ENCODE measurements at regions not wholly inside any gene's neighbourhood (a gene's known extent, or its start where the extent isn't known, plus 50 kb on each side); places are given as distances from the start of the nearest gene placed in this dataset.

DNA sequence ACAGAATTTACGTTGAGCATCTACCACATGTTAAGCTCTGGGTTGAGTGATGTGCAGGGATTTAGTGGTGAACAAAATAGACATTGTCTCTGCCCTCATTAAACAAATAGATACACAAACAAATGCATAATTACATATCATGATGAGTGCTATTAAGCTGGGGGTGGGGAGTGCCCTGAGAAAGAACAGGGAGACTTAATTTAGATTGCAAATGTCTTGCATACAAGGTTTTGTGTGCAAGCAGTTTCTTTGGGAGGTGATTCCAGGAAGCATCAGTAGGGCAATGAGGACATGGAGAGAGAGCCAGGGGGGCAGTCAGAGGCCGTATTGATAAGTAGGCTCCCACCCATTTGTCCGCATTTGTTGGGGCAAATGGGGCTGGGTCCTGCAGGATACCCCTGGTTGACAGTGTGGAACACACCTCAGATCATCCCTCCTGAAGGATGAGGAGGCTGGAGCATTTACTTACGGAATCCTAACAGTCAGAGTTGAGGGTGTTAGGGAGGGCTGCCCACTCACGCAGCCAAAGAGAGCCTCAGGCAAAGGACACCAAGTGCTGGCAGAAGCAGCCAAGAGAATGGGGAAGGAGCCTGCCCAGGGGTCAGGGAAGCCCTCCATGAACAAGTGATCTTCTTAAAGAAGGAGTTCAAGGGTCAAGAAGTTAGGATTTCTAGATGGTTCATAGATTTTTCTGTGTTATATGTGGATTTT, 245.9 kb downstream of the BCOR start:
- TF ChIP-seq, protein P1, sequence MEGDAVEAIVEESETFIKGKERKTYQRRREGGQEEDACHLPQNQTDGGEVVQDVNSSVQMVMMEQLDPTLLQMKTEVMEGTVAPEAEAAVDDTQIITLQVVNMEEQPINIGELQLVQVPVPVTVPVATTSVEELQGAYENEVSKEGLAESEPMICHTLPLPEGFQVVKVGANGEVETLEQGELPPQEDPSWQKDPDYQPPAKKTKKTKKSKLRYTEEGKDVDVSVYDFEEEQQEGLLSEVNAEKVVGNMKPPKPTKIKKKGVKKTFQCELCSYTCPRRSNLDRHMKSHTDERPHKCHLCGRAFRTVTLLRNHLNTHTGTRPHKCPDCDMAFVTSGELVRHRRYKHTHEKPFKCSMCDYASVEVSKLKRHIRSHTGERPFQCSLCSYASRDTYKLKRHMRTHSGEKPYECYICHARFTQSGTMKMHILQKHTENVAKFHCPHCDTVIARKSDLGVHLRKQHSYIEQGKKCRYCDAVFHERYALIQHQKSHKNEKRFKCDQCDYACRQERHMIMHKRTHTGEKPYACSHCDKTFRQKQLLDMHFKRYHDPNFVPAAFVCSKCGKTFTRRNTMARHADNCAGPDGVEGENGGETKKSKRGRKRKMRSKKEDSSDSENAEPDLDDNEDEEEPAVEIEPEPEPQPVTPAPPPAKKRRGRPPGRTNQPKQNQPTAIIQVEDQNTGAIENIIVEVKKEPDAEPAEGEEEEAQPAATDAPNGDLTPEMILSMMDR (IDR thresholded peaks at IDR 0.05 in 8 of 11, conservative IDR thresholded peaks at IDR 0.05 in 3 of 11), result no peak
- TF ChIP-seq POLR2A (IDR thresholded peaks at IDR 0.05), result no peak
- no peak for TF ChIP-seq POLR2AphosphoS5 (IDR thresholded peaks at IDR 0.05)

Data from spleen (tissue), 7 donors.